ENCODE measurements at regions not wholly inside any gene's neighbourhood (a gene's known extent, or its start where the extent isn't known, plus 50 kb on each side); places are given as distances from the start of the nearest gene placed in this dataset.
A peak's percentile ranks its signal among the peaks of the same experiment; 100 is the strongest.

DNA sequence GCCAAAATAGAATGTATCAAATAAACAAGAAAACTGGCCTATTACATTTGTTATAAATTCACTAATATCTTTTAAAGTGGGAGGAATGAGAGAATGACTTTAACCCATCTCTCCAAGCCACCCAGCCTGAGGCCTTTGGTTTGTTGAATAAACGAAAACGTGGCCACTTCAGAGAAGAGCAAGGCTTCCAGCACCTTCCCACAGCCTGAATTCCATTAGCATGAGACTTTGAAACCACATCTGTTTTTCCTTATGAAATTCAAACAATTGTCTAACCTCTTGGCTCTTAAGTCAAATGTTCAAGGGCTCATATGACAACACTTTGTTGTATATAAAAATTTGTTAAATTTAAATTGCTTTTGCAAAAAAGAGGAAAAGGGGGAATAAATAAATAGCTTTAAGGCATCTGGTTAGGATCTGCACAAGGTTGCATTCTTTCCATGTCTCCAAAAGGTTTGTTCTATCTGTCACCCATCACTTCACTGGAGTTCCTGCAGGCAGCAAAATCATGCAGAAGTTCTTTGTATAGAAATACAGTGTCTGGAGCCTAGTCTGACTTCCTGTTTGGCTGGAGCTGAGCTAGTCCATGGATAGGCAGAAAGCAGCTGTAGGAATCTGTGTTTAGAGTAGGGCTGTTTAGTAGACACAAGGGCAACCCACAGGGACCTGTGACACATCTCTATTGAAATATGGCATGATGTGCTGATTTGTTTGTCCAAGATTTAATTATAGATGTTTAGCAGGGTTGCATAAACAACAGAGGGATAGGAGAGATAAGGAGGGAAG is 502.3 kb downstream of the KCTD12 start:
- 0% methylated on average over 2 of the region's 2 CpGs for WGBS, 2 experiments (ENCODE audit: low coverage in 1 of 2, low lambda C conversion rate in 2 of 2, missing lambda C conversion rate in 2 of 2)
- no peak overlapping the region for H3K9ac ChIP-seq
- H3F3A ChIP-seq (ENCODE audit: insufficient read depth), result peaks cover 25% of the 10 kb centered on the region
- DNase-seq, result peak; percentile 87
- peak overlapping the region; percentile 50 for H3K27ac ChIP-seq
- in situ Hi-C loops (cut with MboI), result no loop called here
- H3K9me3 ChIP-seq (ENCODE audit: low read depth), result no peaks in the 10 kb centered on the region
- no peak for TF ChIP-seq EZH2 (IDR thresholded peaks at IDR 0.05; ENCODE audit: insufficient read depth, poor library complexity, severe bottlenecking)
- TF ChIP-seq EZH2phosphoT487 (IDR thresholded peaks at IDR 0.05; ENCODE audit: insufficient read depth, low read depth), result 0 out of 2 replicates have a peak, but pooled peaks have one; percentile 27
- no peaks in the 10 kb centered on the region for H3K36me3 ChIP-seq (ENCODE audit: low read depth)
- no peaks in the 10 kb centered on the region for H3K79me2 ChIP-seq (ENCODE audit: insufficient read depth)
- no peaks in the 10 kb centered on the region for H3K9me2 ChIP-seq (ENCODE audit: insufficient read depth)
- H2AFZ ChIP-seq, result no peak overlapping the region
- H3K4me3 ChIP-seq, result no peak overlapping the region
- peaks cover 56% of the 10 kb centered on the region for H3K27me3 ChIP-seq (replicated peaks; ENCODE audit: insufficient read depth)
- H3K4me1 ChIP-seq (ENCODE audit: insufficient read depth), result peaks cover 16% of the 10 kb centered on the region
- H4K20me1 ChIP-seq (ENCODE audit: insufficient read depth), result no peaks in the 10 kb centered on the region
- peak overlapping the region; percentile 26 for H3K4me2 ChIP-seq (ENCODE audit: unreplicated experiment)

DNA sequence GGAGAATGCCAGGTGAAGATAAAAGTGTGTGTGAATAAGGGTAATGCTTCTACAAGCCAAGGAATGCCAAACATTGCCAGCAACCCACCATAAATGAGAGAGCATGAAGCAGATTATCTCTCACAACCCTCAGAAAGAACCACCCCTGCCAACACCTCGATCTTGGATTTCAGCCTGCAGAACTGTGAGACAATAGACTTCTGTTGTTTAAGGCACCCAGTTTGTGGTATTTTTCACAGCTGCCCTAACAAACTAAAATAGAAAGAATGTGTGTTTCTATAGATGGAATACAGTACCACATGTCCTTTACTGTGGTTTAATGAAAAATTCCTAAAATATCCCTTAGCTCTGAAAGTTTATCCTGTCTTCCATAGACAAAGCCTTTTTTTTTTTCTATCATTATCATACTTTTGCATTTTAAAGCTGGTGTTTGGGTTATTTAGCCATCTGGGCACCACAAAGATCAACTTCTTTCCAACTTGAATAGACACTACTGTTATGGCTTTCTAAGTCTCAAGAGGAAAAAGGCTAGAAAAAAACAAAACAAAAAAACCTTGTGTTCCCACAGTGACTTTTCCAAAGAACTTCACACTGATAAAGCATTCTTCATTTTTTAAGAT is 505.6 kb downstream of the KCTD12 start:
- H3K9me2 ChIP-seq (ENCODE audit: insufficient read depth), result no peaks in the 10 kb centered on the region
- peaks cover 16% of the 10 kb centered on the region for H3K4me1 ChIP-seq (ENCODE audit: insufficient read depth)
- no peaks in the 10 kb centered on the region for H4K20me1 ChIP-seq (ENCODE audit: insufficient read depth)
- H3K79me2 ChIP-seq (ENCODE audit: insufficient read depth), result no peaks in the 10 kb centered on the region
- H3K27me3 ChIP-seq (replicated peaks; ENCODE audit: insufficient read depth), result peaks cover 43% of the 10 kb centered on the region
- in situ Hi-C loops (cut with MboI), result no loop called here
- no peaks in the 10 kb centered on the region for H3K36me3 ChIP-seq (ENCODE audit: low read depth)
- H3K4me3 ChIP-seq, result no peak overlapping the region
- no peak overlapping the region for H3K4me2 ChIP-seq (ENCODE audit: unreplicated experiment)
- no peak for DNase-seq
- no peak overlapping the region for H3K27ac ChIP-seq
- H2AFZ ChIP-seq, result no peak overlapping the region
- 31 to 46% methylated on average over 1 of the region's 1 CpG for WGBS, 2 experiments (ENCODE audit: low coverage in 1 of 2, low lambda C conversion rate in 2 of 2, missing lambda C conversion rate in 2 of 2)
- TF ChIP-seq EZH2phosphoT487 (IDR thresholded peaks at IDR 0.05; ENCODE audit: insufficient read depth, low read depth) (no peak), EZH2 (IDR thresholded peaks at IDR 0.05; ENCODE audit: insufficient read depth, poor library complexity, severe bottlenecking) (no peak)
- H3K9ac ChIP-seq, result no peak overlapping the region
- peaks cover 25% of the 10 kb centered on the region for H3F3A ChIP-seq (ENCODE audit: insufficient read depth)
- no peaks in the 10 kb centered on the region for H3K9me3 ChIP-seq (ENCODE audit: low read depth)

DNA sequence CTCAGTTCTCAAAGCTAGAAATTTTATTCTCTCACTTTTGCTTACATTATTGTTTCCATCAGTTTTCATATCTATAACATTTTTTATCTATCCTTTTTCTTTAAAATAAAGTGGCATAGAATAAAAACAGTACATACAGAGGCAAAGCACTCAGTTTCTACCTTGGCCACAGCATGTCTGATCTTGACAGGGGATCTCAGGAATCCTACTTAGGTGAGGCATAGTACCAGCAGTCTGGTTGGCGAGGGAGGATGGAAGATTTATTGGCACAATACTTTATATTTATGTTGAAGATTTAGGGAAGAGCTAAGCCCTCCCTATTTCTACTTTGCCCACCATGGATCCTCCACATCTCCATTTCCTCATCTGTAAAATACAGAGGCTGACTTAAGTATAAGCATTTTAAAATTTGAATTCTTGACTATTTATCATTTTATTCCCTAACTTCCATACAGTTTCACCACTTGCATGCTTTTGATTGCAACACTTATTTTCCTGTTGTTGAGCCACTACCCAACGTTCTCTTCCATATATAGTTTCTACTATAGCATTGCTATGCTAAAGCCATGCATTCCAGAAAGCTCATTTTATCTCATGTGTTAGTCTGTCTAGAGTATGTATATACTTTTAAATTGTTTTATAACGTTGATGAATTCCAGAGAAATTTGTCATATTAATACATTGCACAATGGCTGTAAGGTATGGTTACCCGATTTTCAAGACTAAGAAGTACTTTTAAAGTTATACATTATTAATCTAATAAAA is 506.7 kb downstream of the KCTD12 start:
- peaks cover 17% of the 10 kb centered on the region for H3F3A ChIP-seq (ENCODE audit: insufficient read depth)
- H3K36me3 ChIP-seq (ENCODE audit: low read depth), result no peaks in the 10 kb centered on the region
- H3K4me2 ChIP-seq (ENCODE audit: unreplicated experiment), result no peak overlapping the region
- in situ Hi-C loops (cut with MboI), result no loop called here
- TF ChIP-seq EZH2 (IDR thresholded peaks at IDR 0.05; ENCODE audit: insufficient read depth, poor library complexity, severe bottlenecking), result no peak
- TF ChIP-seq EZH2phosphoT487 (IDR thresholded peaks at IDR 0.05; ENCODE audit: insufficient read depth, low read depth), result no peak
- peaks cover 44% of the 10 kb centered on the region for H3K27me3 ChIP-seq (replicated peaks; ENCODE audit: insufficient read depth)
- H3K9ac ChIP-seq, result no peak overlapping the region
- WGBS, 2 experiments (ENCODE audit: low coverage in 1 of 2, low lambda C conversion rate in 2 of 2, missing lambda C conversion rate in 2 of 2), result 63 to 64% methylated on average over 4 of the region's 4 CpGs
- H3K9me3 ChIP-seq (ENCODE audit: low read depth), result no peaks in the 10 kb centered on the region
- H4K20me1 ChIP-seq (ENCODE audit: insufficient read depth), result no peaks in the 10 kb centered on the region
- DNase-seq, result no peak
- H3K4me3 ChIP-seq, result no peak overlapping the region
- no peaks in the 10 kb centered on the region for H3K79me2 ChIP-seq (ENCODE audit: insufficient read depth)
- no peak overlapping the region for H2AFZ ChIP-seq
- peaks cover 15% of the 10 kb centered on the region for H3K4me1 ChIP-seq (ENCODE audit: insufficient read depth)
- H3K9me2 ChIP-seq (ENCODE audit: insufficient read depth), result no peaks in the 10 kb centered on the region
- H3K27ac ChIP-seq, result no peak overlapping the region

DNA sequence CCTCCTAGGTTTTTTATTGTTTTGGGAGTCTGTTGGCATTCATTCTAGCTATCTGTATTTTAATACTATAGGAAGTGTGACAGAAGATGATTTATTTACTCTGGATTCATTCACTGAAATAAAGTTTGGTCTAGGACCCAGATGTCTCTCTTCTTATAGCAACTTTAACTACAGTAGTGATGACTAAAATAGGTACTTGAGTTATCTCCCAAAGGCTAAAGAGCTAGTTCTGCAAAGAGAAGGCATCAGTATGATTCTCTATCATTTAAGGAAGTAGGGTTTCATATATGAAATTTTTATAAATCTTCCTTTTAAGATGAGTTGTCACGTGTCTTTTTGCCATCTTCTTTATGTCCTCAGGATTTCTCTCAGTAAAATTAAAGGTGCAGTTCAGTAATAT is 507.4 kb downstream of the KCTD12 start:
- peaks cover 44% of the 10 kb centered on the region for H3K27me3 ChIP-seq (replicated peaks; ENCODE audit: insufficient read depth)
- no peaks in the 10 kb centered on the region for H3K79me2 ChIP-seq (ENCODE audit: insufficient read depth)
- H3K27ac ChIP-seq, result no peak overlapping the region
- H3F3A ChIP-seq (ENCODE audit: insufficient read depth), result peaks cover 10% of the 10 kb centered on the region
- no peaks in the 10 kb centered on the region for H4K20me1 ChIP-seq (ENCODE audit: insufficient read depth)
- H3K36me3 ChIP-seq (ENCODE audit: low read depth), result no peaks in the 10 kb centered on the region
- in situ Hi-C loops (cut with MboI), result no loop called here
- TF ChIP-seq EZH2 (IDR thresholded peaks at IDR 0.05; ENCODE audit: insufficient read depth, poor library complexity, severe bottlenecking) (no peak), EZH2phosphoT487 (IDR thresholded peaks at IDR 0.05; ENCODE audit: insufficient read depth, low read depth) (no peak)
- no peak overlapping the region for H2AFZ ChIP-seq
- no peak for DNase-seq
- H3K4me3 ChIP-seq, result no peak overlapping the region
- no peaks in the 10 kb centered on the region for H3K9me3 ChIP-seq (ENCODE audit: low read depth)
- H3K9ac ChIP-seq, result no peak overlapping the region
- no peak overlapping the region for H3K4me2 ChIP-seq (ENCODE audit: unreplicated experiment)
- 37 to 41% methylated on average over 1 of the region's 1 CpG for WGBS, 2 experiments (ENCODE audit: low coverage in 1 of 2, low lambda C conversion rate in 2 of 2, missing lambda C conversion rate in 2 of 2)
- no peaks in the 10 kb centered on the region for H3K9me2 ChIP-seq (ENCODE audit: insufficient read depth)
- peaks cover 7% of the 10 kb centered on the region for H3K4me1 ChIP-seq (ENCODE audit: insufficient read depth)
